GM12878 (cell line): ENCODE measurements at regions not wholly inside any gene's neighbourhood (a gene's known extent, or its start where the extent isn't known, plus 50 kb on each side); places are given as distances from the start of the nearest gene placed in this dataset.

Source experiments
- ATAC-seq: fragments of 200-7000 bp; cut with Tn5 transposase; 3 replicates; pipeline ENCODE4 v1.9.1; 2020; ENCODE audit warnings: mild to moderate bottlenecking, moderate library complexity
- BruUV-seq: library from RNA; stranded (reverse); fragments of 400-500 nt; replicated peaks from 2 replicates; lab custom pipeline; 2021; lab: Mats Ljungman, UMichigan
- CTCF ChIA-PET: fragments of 300-600 bp; sonication (Branson Sonifier 250); formaldehyde crosslinking; extraction: SDS; loops from one replicate; lab custom pipeline; 2021; ENCODE audit warnings: inconsistent platforms; lab: Yijun Ruan, JAX
- POLR2A ChIA-PET: fragments of 350-600 bp; formaldehyde crosslinking; extraction: SDS; loops from one replicate; lab custom pipeline; 2021; ENCODE audit warnings: inconsistent platforms; lab: Charles Lee
- RAD21 ChIA-PET: fragments of 300-600 bp; sonication (Branson Sonifier 250); formaldehyde crosslinking; loops from one replicate; lab custom pipeline; 2023; ENCODE audit warnings: antibody characterized with exemption; ENCODE audit not compliant: unreplicated experiment; lab: Charles Lee
- SMC1A ChIA-PET: fragments of 300-600 bp; sonication (Branson Sonifier 250); formaldehyde crosslinking; loops from one replicate; lab custom pipeline; 2023; ENCODE audit not compliant: unreplicated experiment, uncharacterized antibody; lab: Charles Lee
- DNase-seq: peaks from one replicate; pipeline ENCODE4 v3.0.0-alpha.2; 2011; ENCODE audit warnings: low read depth, low spot score
- FAIRE-seq: peaks from 3 replicates; lab custom pipeline; 2011; peaks lifted over from hg19 to GRCh38; lab: Jason Lieb, UNC
- H2AFZ ChIP-seq: 2 replicates; pipeline ENCODE4 v1.6.0; 2011; ENCODE audit warnings: low read depth, low read length, control low read depth; ENCODE audit not compliant: control insufficient read depth
- H3K27ac ChIP-seq: 2 replicates; pipeline ENCODE4 v1.5.1; 2011; ENCODE audit warnings: control low read depth; ENCODE audit not compliant: control insufficient read depth, insufficient read depth
- H3K27me3 ChIP-seq, 2 experiments: replicated peaks in 1 of 2; 2 replicates each; pipeline versions ENCODE4 v1.6.0 to v1.6.1; 2011; ENCODE audit warnings: low read length in 1 of 2; ENCODE audit not compliant: control insufficient read depth in 2 of 2, insufficient read depth in 2 of 2
- H3K36me3 ChIP-seq, 2 experiments: 2 replicates each; pipeline ENCODE4 v1.5.1; 2011; ENCODE audit warnings: low read length in 1 of 2; ENCODE audit not compliant: control insufficient read depth in 2 of 2, insufficient read depth in 2 of 2
- H3K4me1 ChIP-seq: 2 replicates; pipeline ENCODE4 v1.6.1; 2011; ENCODE audit warnings: mild to moderate bottlenecking, low read length, moderate library complexity, mixed read lengths; ENCODE audit not compliant: control insufficient read depth, insufficient read depth
- H3K4me2 ChIP-seq: 2 replicates; pipeline ENCODE4 v1.6.0; 2011; ENCODE audit warnings: control low read depth; ENCODE audit not compliant: control insufficient read depth, insufficient read depth
- H3K4me3 ChIP-seq: fragments of 200-600 bp; sonication (generic); 2 replicates; pipeline ENCODE4 v1.5.1; 2016
- H3K79me2 ChIP-seq: 2 replicates; pipeline ENCODE4 v1.6.0; 2011; ENCODE audit warnings: low read length; ENCODE audit not compliant: control insufficient read depth, insufficient read depth
- H3K9ac ChIP-seq: 2 replicates; pipeline ENCODE4 v1.8.0; 2011; ENCODE audit warnings: low read length, control low read depth, mixed read lengths; ENCODE audit not compliant: control insufficient read depth, insufficient read depth
- H3K9me3 ChIP-seq: replicated peaks from 3 replicates; pipeline ENCODE4 v1.5.1; 2011; ENCODE audit warnings: mild to moderate bottlenecking, low read length; ENCODE audit not compliant: control insufficient read depth, insufficient read depth
- H4K20me1 ChIP-seq: 2 replicates; pipeline ENCODE4 v1.6.0; 2011; ENCODE audit not compliant: control insufficient read depth, insufficient read depth
- CHD1 ChIP-seq: IDR thresholded peaks from 2 replicates; pipeline ENCODE4 v1.6.1; 2012; ENCODE audit warnings: low read depth, low read length, improper control_type of control experiment
- CREM ChIP-seq: IDR thresholded peaks from 2 replicates; pipeline ENCODE4 v1.6.1; 2014; ENCODE audit warnings: antibody characterized with exemption, low read depth
- EZH2 ChIP-seq: IDR thresholded peaks from 2 replicates; pipeline ENCODE4 v1.6.1; 2012; ENCODE audit warnings: low read depth, mild to moderate bottlenecking, control low read depth, inconsistent platforms, low read length, borderline replicate concordance; ENCODE audit not compliant: control insufficient read depth
- HSF1 ChIP-seq: fragments of 150-350 bp; IDR thresholded peaks from 2 replicates; pipeline ENCODE4 v1.6.1; 2014; ENCODE audit warnings: mild to moderate bottlenecking, low read depth, low read length
- KLF5 ChIP-seq: fragments of 450-650 bp; IDR thresholded peaks from 2 replicates; pipeline ENCODE4 v1.6.1; 2014; ENCODE audit warnings: mild to moderate bottlenecking; ENCODE audit not compliant: partially characterized antibody
- NFYA ChIP-seq: IDR thresholded peaks from 2 replicates; pipeline ENCODE4 v1.6.1; 2011; ENCODE audit warnings: low read depth, mild to moderate bottlenecking, low read length, improper control_type of control experiment, borderline replicate concordance
- NFYB ChIP-seq: IDR thresholded peaks from 2 replicates; pipeline ENCODE4 v1.6.1; 2011; ENCODE audit warnings: low read depth, mild to moderate bottlenecking, low read length, improper control_type of control experiment, moderate library complexity; ENCODE audit not compliant: insufficient read depth
- NKRF ChIP-seq: fragments of 450-650 bp; conservative IDR thresholded peaks from 2 replicates; pipeline ENCODE4 v1.6.1; 2017; ENCODE audit warnings: mild to moderate bottlenecking, moderate library complexity
- PML ChIP-seq: IDR thresholded peaks from 2 replicates; pipeline ENCODE4 v1.6.1; 2012; ENCODE audit warnings: low read length, inconsistent platforms
- POLR2AphosphoS5 ChIP-seq: IDR thresholded peaks from 2 replicates; pipeline ENCODE4 v1.6.1; 2011; ENCODE audit warnings: mild to moderate bottlenecking, low read length, inconsistent platforms
- RBBP5 ChIP-seq: fragments of 200-600 bp; sonication (generic); conservative IDR thresholded peaks from 2 replicates; pipeline ENCODE4 v1.6.1; 2016
- ZNF274 ChIP-seq: IDR thresholded peaks from one replicate; pipeline ENCODE4 v1.8.0; 2011; ENCODE audit not compliant: insufficient read length, insufficient read depth
- WGBS: methylation state at CpG from one replicate; pipeline ENCODE4 v1.1.6; 2016; ENCODE audit warnings: low lambda C conversion rate; ENCODE audit not compliant: insufficient replicate concordance, insufficient coverage; ENCODE audit errors: missing lambda C conversion rate; 5-methylcytosine and 5-hydroxymethylcytosine counted together
- in situ Hi-C: fragments of 300-500 bp; cut with MboI; formaldehyde crosslinking; loops from 9 replicates; pipeline ENCODE4 v1.14.3; 2018; ENCODE audit warnings: mixed read lengths
- intact Hi-C: fragments of 100-400 bp; cut with micrococcal nuclease; formaldehyde crosslinking; loops from one replicate; pipeline ENCODE4 v1.14.2; 2022; ENCODE audit not compliant: unreplicated experiment

- no peak for TF ChIP-seq NKRF
- no peak for TF ChIP-seq KLF5
- no peak for TF ChIP-seq NFYB
- no peak for TF ChIP-seq CREM
- no peak for TF ChIP-seq CHD1
- no peak for TF ChIP-seq EZH2
- TF ChIP-seq PML = no peak
- no peak for TF ChIP-seq ZNF274
- TF ChIP-seq RBBP5 = no peak
- TF ChIP-seq POLR2AphosphoS5 = no peak
- TF ChIP-seq NFYA = no peak
Observed at GRCh38 chr10:3716093-3716492, 68.9 kb downstream of the KLF6 start (continued).

GRCh38 chr10:3714967-3715366, 70.0 kb downstream of the KLF6 start:
- ATAC-seq = no peak
- ChIA-PET SMC1A (interaction anchor here (1.2 kb wide), 1 partner anchor 19 kb away, joined by 4 read pairs; no protein-coding TSS in a partner anchor), RAD21 (no interaction called here), CTCF (no interaction called here), POLR2A (no interaction called here)
- no peak for FAIRE-seq
- Histone ChIP-seq H3K4me3 (no peak overlapping the region), H3K9ac (no peak overlapping the region), H3K36me3 (no peaks in the 10 kb centered on the region), H3K27me3 (no peaks in the 10 kb centered on the region; a peak in 2 of 4 replicates), H3K79me2 (no peaks in the 10 kb centered on the region), H3K4me2 (no peak overlapping the region), H3K27ac (no peak overlapping the region), H3K4me1 (no peaks in the 10 kb centered on the region), H2AFZ (no peak overlapping the region), H3K9me3 (peaks cover 2% of the 10 kb centered on the region; the same call in 1 of the 3 replicates), H4K20me1 (no peaks in the 10 kb centered on the region)
- no TSS peak for BruUV-seq
- DNase-seq = no peak
- intact Hi-C loops = no loop called here
- in situ Hi-C loops = no loop called here
- TF ChIP-seq HSF1 = no peak
- WGBS = 23% methylated on average over 2 of the region's 2 CpGs
